ENCODE measurements at regions not wholly inside any gene's neighbourhood (a gene's known extent, or its start where the extent isn't known, plus 50 kb on each side); places are given as distances from the start of the nearest gene placed in this dataset.
A peak's percentile ranks its signal among the peaks of the same experiment; 100 is the strongest.

GRCh38 chr10:44046605-44047004 is 338.3 kb downstream of the CXCL12 start:
- Histone ChIP-seq H3K4me1 (peaks cover 0 to 43% (median 16%) of the 10 kb centered on the region in 3 donors), H3K27me3 (no peaks in the 10 kb centered on the region), H3K4me3 (no peak overlapping the region), H3K9me3 (no peaks in the 10 kb centered on the region), H3K36me3 (no peaks in the 10 kb centered on the region), H3K27ac (peak overlapping the region in 2 of 4 donors; percentile 26 to 39)
- TF ChIP-seq POLR2A (IDR thresholded peaks at IDR 0.05) = no peak
- TF ChIP-seq POLR2AphosphoS5 (IDR thresholded peaks at IDR 0.05) = no peak
- peak in 1 of 4 experiments; percentile 36 for TF ChIP-seq CTCF (IDR thresholded peaks at IDR 0.05)
- no peak for TF ChIP-seq EP300 (IDR thresholded peaks at IDR 0.05)
- no peak for ATAC-seq
- WGBS, 2 donors (ENCODE audit: low coverage in 1 of 2) = 63% methylated on average over 5 of the region's 5 CpGs; no CpG with 5 or more reads in 1 of the 2 donors

GRCh38 chr10:44045020-44045419 is 339.9 kb downstream of the CXCL12 start:
- H3K4me3 ChIP-seq = no peak overlapping the region
- H3K36me3 ChIP-seq = no peaks in the 10 kb centered on the region
- WGBS, 2 donors (ENCODE audit: low coverage in 1 of 2) = 43 to 69% methylated on average over 5 to 6 of the region's 6 CpGs
- no peak for ATAC-seq
- H3K4me1 ChIP-seq = peaks cover 0 to 43% (median 16%) of the 10 kb centered on the region in 3 donors
- H3K27ac ChIP-seq = peak overlapping the region in 3 of 4 donors; percentile 31 to 51 (median 38)
- no peak for TF ChIP-seq EP300 (IDR thresholded peaks at IDR 0.05)
- peaks cover 0 to 5% (median 0%) of the 10 kb centered on the region in 3 donors for H3K9me3 ChIP-seq
- H3K27me3 ChIP-seq = no peaks in the 10 kb centered on the region

GRCh38 chr10:44044549-44044948 is 340.3 kb downstream of the CXCL12 start:
- WGBS, 2 donors (ENCODE audit: low coverage in 1 of 2) = 63% methylated on average over 2 of the region's 10 CpGs; no CpG with 5 or more reads in 1 of the 2 donors
- Histone ChIP-seq H3K4me1 (peaks cover 0 to 43% (median 16%) of the 10 kb centered on the region in 3 donors), H3K27me3 (no peaks in the 10 kb centered on the region), H3K36me3 (no peaks in the 10 kb centered on the region), H3K27ac (peak overlapping the region in 3 of 4 donors; percentile 31 to 51 (median 38)), H3K9me3 (peaks cover 0 to 5% (median 0%) of the 10 kb centered on the region in 3 donors), H3K4me3 (no peak overlapping the region)
- TF ChIP-seq CTCF (IDR thresholded peaks at IDR 0.05) (no peak), POLR2A (IDR thresholded peaks at IDR 0.05) (no peak), EP300 (IDR thresholded peaks at IDR 0.05) (no peak), POLR2AphosphoS5 (IDR thresholded peaks at IDR 0.05) (no peak)
- ATAC-seq = no peak

- no peak overlapping the region for H3K4me3 ChIP-seq
- WGBS, 2 donors (ENCODE audit: low coverage in 1 of 2) = 67 to 69% methylated on average over 3 to 4 of the region's 14 CpGs
- H3K27ac ChIP-seq = peak overlapping the region in 3 of 4 donors; percentile 31 to 51 (median 38)
- TF ChIP-seq POLR2A (IDR thresholded peaks at IDR 0.05) (no peak), POLR2AphosphoS5 (IDR thresholded peaks at IDR 0.05) (no peak), CTCF (IDR thresholded peaks at IDR 0.05) (no peak), EP300 (IDR thresholded peaks at IDR 0.05) (no peak)
- H3K9me3 ChIP-seq = peaks cover 0 to 5% (median 0%) of the 10 kb centered on the region in 3 donors
- no peaks in the 10 kb centered on the region for H3K36me3 ChIP-seq
- H3K27me3 ChIP-seq = no peaks in the 10 kb centered on the region
- peaks cover 0 to 43% (median 16%) of the 10 kb centered on the region in 3 donors for H3K4me1 ChIP-seq
- peak; percentile 50 for ATAC-seq
Measured at GRCh38 chr10:44043646-44044375, 341.1 kb downstream of the CXCL12 start.

GRCh38 chr10:44042926-44043602 is 341.8 kb downstream of the CXCL12 start:
- Histone ChIP-seq H3K4me1 (peaks cover 0 to 43% (median 16%) of the 10 kb centered on the region in 3 donors), H3K27ac (no peak overlapping the region), H3K4me3 (no peak overlapping the region), H3K9me3 (peaks cover 0 to 5% (median 0%) of the 10 kb centered on the region in 3 donors), H3K27me3 (no peaks in the 10 kb centered on the region), H3K36me3 (no peaks in the 10 kb centered on the region)
- no peak for ATAC-seq
- no peak for TF ChIP-seq EP300 (IDR thresholded peaks at IDR 0.05)
- no peak for TF ChIP-seq POLR2AphosphoS5 (IDR thresholded peaks at IDR 0.05)
- TF ChIP-seq POLR2A (IDR thresholded peaks at IDR 0.05) = no peak
- TF ChIP-seq CTCF (IDR thresholded peaks at IDR 0.05) = no peak
- WGBS, 2 donors (ENCODE audit: low coverage in 1 of 2) = 87% methylated on average over 3 to 6 of the region's 9 CpGs

All from gastroesophageal sphincter (tissue), 4 donors.